ENCODE measurements at regions not wholly inside any gene's neighbourhood (a gene's known extent, or its start where the extent isn't known, plus 50 kb on each side); places are given as distances from the start of the nearest gene placed in this dataset.

DNA sequence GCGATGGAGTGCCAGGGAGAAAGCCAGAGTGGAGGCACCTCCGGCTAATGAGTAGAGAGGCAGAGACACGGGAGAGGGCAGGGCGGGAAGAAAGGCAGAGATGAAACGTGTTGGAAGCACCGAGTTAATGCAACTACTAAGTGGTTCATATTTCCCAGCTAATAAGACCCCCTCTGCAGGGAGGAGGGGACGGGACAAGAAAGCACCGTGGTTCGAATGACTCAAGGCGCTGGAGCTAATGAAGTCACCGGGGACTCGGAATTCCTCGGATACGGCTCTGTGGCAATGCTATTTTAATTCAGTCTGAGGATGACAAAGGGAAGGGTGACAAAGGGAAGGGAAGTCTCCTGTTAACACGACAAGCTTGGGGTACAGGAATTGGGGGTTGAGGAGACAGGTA lies 54.5 kb upstream of the RAPGEF1 start:
- ChIA-PET POLR2A (no interaction called here), CTCF (no interaction called here)
- TF ChIP-seq SUZ12 (IDR thresholded peaks at IDR 0.05) (no peak), SP1 (IDR thresholded peaks at IDR 0.05) (no peak), TARDBP (IDR thresholded peaks at IDR 0.05) (no peak), CTBP1 (IDR thresholded peaks at IDR 0.05; ENCODE audit: borderline replicate concordance) (no peak), FOXK2 (IDR thresholded peaks at IDR 0.05) (no peak), ELF4 (IDR thresholded peaks at IDR 0.05) (no peak), NFRKB (IDR thresholded peaks at IDR 0.05) (no peak), FOXM1 (IDR thresholded peaks at IDR 0.05; ENCODE audit: borderline replicate concordance) (no peak), LEF1 (IDR thresholded peaks at IDR 0.05; ENCODE audit: borderline replicate concordance) (no peak), BHLHE40 (IDR thresholded peaks at IDR 0.05; ENCODE audit: borderline replicate concordance) (no peak)
- TF ChIP-seq, protein P1, sequence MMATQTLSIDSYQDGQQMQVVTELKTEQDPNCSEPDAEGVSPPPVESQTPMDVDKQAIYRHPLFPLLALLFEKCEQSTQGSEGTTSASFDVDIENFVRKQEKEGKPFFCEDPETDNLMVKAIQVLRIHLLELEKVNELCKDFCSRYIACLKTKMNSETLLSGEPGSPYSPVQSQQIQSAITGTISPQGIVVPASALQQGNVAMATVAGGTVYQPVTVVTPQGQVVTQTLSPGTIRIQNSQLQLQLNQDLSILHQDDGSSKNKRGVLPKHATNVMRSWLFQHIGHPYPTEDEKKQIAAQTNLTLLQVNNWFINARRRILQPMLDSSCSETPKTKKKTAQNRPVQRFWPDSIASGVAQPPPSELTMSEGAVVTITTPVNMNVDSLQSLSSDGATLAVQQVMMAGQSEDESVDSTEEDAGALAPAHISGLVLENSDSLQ (IDR thresholded peaks at IDR 0.05): no peak
- DNase-seq (ENCODE audit: extremely low spot score): no peak

- TF ChIP-seq CTBP1 (IDR thresholded peaks at IDR 0.05; ENCODE audit: borderline replicate concordance) (no peak), HDGF (IDR thresholded peaks at IDR 0.05; ENCODE audit: borderline replicate concordance) (no peak)
- ChIA-PET CTCF (no interaction called here), POLR2A (no interaction called here)
- no peak for DNase-seq (ENCODE audit: extremely low spot score)
Measured at GRCh38 chr9:131791542-131792254, 51.8 kb upstream of the RAPGEF1 start.
